Kidney (tissue), 13 donors: ENCODE measurements at regions not wholly inside any gene's neighbourhood (a gene's known extent, or its start where the extent isn't known, plus 50 kb on each side); places are given as distances from the start of the nearest gene placed in this dataset.

Experiments used
- DNase-seq, 5 donors: peaks; one replicate each; pipeline ENCODE4 v3.0.0-alpha.2; 2013 to 2020
- FAIRE-seq: peaks from 2 replicates; lab custom pipeline; 2012; peaks lifted over from hg19 to GRCh38; lab: Jason Lieb, UNC
- H3K27ac ChIP-seq, 2 donors: one replicate each; pipeline ENCODE4 v1.7.0; 2013; ENCODE audit warnings: low read depth in 2 of 2, low read length in 2 of 2, inconsistent platforms in 1 of 2
- H3K27me3 ChIP-seq: one replicate; pipeline ENCODE4 v1.7.1; 2013; ENCODE audit warnings: low read length, inconsistent platforms; ENCODE audit not compliant: control insufficient read depth, insufficient read depth
- H3K36me3 ChIP-seq, 3 donors: one replicate each; pipeline versions ENCODE4 v1.7.0 to v1.7.1; 2013; ENCODE audit warnings: low read length in 3 of 3, control low read depth in 1 of 3, inconsistent platforms in 1 of 3; ENCODE audit not compliant: insufficient read depth in 3 of 3, control insufficient read depth in 2 of 3
- H3K4me1 ChIP-seq, 3 donors: one replicate each; pipeline versions ENCODE4 v1.7.0 to v1.7.1; 2013; ENCODE audit warnings: low read length in 3 of 3, inconsistent platforms in 1 of 3, low read depth in 1 of 3; ENCODE audit not compliant: control insufficient read depth in 2 of 3, insufficient read depth in 2 of 3
- H3K4me3 ChIP-seq, 3 donors: one replicate each; pipeline versions ENCODE4 v1.7.0 to v1.8.1; 2013; ENCODE audit warnings: low read length in 3 of 3, control low read depth in 1 of 3, inconsistent platforms in 1 of 3
- H3K9ac ChIP-seq, 3 donors: one replicate each; pipeline versions ENCODE4 v1.7.0 to v1.7.1; 2013; ENCODE audit warnings: low read length in 3 of 3, control low read depth in 1 of 3, inconsistent platforms in 1 of 3
- H3K9me3 ChIP-seq, 3 donors: one replicate each; pipeline versions ENCODE4 v1.7.0 to v1.7.1; 2013; ENCODE audit warnings: low read length in 3 of 3, control low read depth in 1 of 3, inconsistent platforms in 1 of 3; ENCODE audit not compliant: control insufficient read depth in 2 of 3, insufficient read depth in 1 of 3
- CTCF ChIP-seq: IDR thresholded peaks from 3 replicates; pipeline ENCODE4 v1.5.1; 2012; ENCODE audit warnings: mild to moderate bottlenecking, moderate library complexity, borderline replicate concordance; ENCODE audit not compliant: insufficient read depth; ENCODE audit errors: extremely low read depth
- intact Hi-C: fragments of 100-400 bp; cut with DNase I; formaldehyde crosslinking; loops from one replicate; pipeline ENCODE4 v1.11.1; 2022
- donor health status: control.
- donor health status: control.
- donor health status: control.
- donor health status: control.
- donor health status: control.
- donor health status: DM: yes; HTN: yes; CAD: no.
- donor health status: Normal renal cell carcinoma (clear cell type).

GRCh38 chr11:101816613-101817012 lies 98.2 kb upstream of the CEP126 start:
- no peak for FAIRE-seq
- intact Hi-C loops = no loop called here

GRCh38 chr11:101812546-101812945 lies 102.3 kb upstream of the CEP126 start:
- H3K4me1 ChIP-seq = no peaks in the 10 kb centered on the region
- H3K36me3 ChIP-seq = no peaks in the 10 kb centered on the region
- no peak for TF ChIP-seq CTCF
- H3K27me3 ChIP-seq = no peaks in the 10 kb centered on the region
- no peak overlapping the region for H3K9ac ChIP-seq
- no peak overlapping the region for H3K27ac ChIP-seq
- H3K9me3 ChIP-seq = no peaks in the 10 kb centered on the region
- DNase-seq (no peak), FAIRE-seq (no peak)
- no peak overlapping the region for H3K4me3 ChIP-seq
- intact Hi-C loops = no loop called here

More at GRCh38 chr11:101816613-101817012, 98.2 kb upstream of the CEP126 start:
- no peak overlapping the region for H3K9ac ChIP-seq
- H3K9me3 ChIP-seq = no peaks in the 10 kb centered on the region
- no peaks in the 10 kb centered on the region for H3K27me3 ChIP-seq
- no peak overlapping the region for H3K4me3 ChIP-seq
- no peak for DNase-seq
- no peaks in the 10 kb centered on the region for H3K36me3 ChIP-seq
- H3K27ac ChIP-seq = no peak overlapping the region
- no peak for TF ChIP-seq CTCF
- no peaks in the 10 kb centered on the region for H3K4me1 ChIP-seq

- Histone ChIP-seq H3K9me3 (no peaks in the 10 kb centered on the region), H3K9ac (no peak overlapping the region), H3K4me3 (no peak overlapping the region), H3K36me3 (no peaks in the 10 kb centered on the region), H3K27ac (no peak overlapping the region), H3K27me3 (no peaks in the 10 kb centered on the region), H3K4me1 (no peaks in the 10 kb centered on the region)
- DNase-seq (no peak), FAIRE-seq (no peak)
- no peak for TF ChIP-seq CTCF
- intact Hi-C loops = no loop called here
Measured at GRCh38 chr11:101810546-101810945, 104.3 kb upstream of the CEP126 start.

- TF ChIP-seq CTCF = no peak
- no peaks in the 10 kb centered on the region for H3K36me3 ChIP-seq
- H3K27ac ChIP-seq = no peak overlapping the region
- H3K4me3 ChIP-seq = no peak overlapping the region
- no peaks in the 10 kb centered on the region for H3K4me1 ChIP-seq
- DNase-seq (no peak), FAIRE-seq (no peak)
- no peaks in the 10 kb centered on the region for H3K9me3 ChIP-seq
- intact Hi-C loops = no loop called here
- H3K9ac ChIP-seq = no peak overlapping the region
- no peaks in the 10 kb centered on the region for H3K27me3 ChIP-seq
Measured at GRCh38 chr11:101807531-101807930, 107.3 kb upstream of the CEP126 start.
